ENCODE measurements at regions not wholly inside any gene's neighbourhood (a gene's known extent, or its start where the extent isn't known, plus 50 kb on each side); places are given as distances from the start of the nearest gene placed in this dataset.

GRCh38 chr21:14321042-14321441, 61.9 kb downstream of the HSPA13 start:
- TF ChIP-seq POLR2A (IDR thresholded peaks at IDR 0.05), result no peak
- no peak for TF ChIP-seq CTCF (IDR thresholded peaks at IDR 0.05)
- no peak for ATAC-seq

GRCh38 chr21:14319805-14320204, 63.1 kb downstream of the HSPA13 start:
- TF ChIP-seq CTCF (IDR thresholded peaks at IDR 0.05), result no peak
- TF ChIP-seq POLR2A (IDR thresholded peaks at IDR 0.05), result no peak
- 38 to 50% (median 48%) methylated on average over 1 of the region's 1 CpG for WGBS, 4 donors
- intact Hi-C loops (cut with DNase I), result no loop called here

More at GRCh38 chr21:14321042-14321441, 61.9 kb downstream of the HSPA13 start:
- no peaks in the 10 kb centered on the region for H3K4me1 ChIP-seq
- peaks cover 0 to 3% (median 0%) of the 10 kb centered on the region in 9 donors for H3K27me3 ChIP-seq
- WGBS, 4 donors, result 74 to 88% (median 83%) methylated on average over 5 of the region's 5 CpGs
- H3K9me3 ChIP-seq, result no peaks in the 10 kb centered on the region
- H3K36me3 ChIP-seq, result no peaks in the 10 kb centered on the region
- no peak overlapping the region for H3K27ac ChIP-seq
- no peak for DNase-seq
- intact Hi-C loops (cut with DNase I), result no loop called here
- H3K4me3 ChIP-seq, result no peak overlapping the region

GRCh38 chr21:14318578-14318977, 64.4 kb downstream of the HSPA13 start:
- Histone ChIP-seq H3K4me3 (no peak overlapping the region), H3K4me1 (no peaks in the 10 kb centered on the region), H3K36me3 (no peaks in the 10 kb centered on the region), H3K27ac (no peak overlapping the region), H3K9me3 (no peaks in the 10 kb centered on the region), H3K27me3 (peaks cover 0 to 9% (median 0%) of the 10 kb centered on the region in 9 donors)
- TF ChIP-seq CTCF (IDR thresholded peaks at IDR 0.05) (no peak), POLR2A (IDR thresholded peaks at IDR 0.05) (no peak)
- ATAC-seq (no peak), DNase-seq (no peak)
- intact Hi-C loops (cut with DNase I), result no loop called here
- 41 to 52% (median 44%) methylated on average over 2 of the region's 2 CpGs for WGBS, 4 donors

More at GRCh38 chr21:14319805-14320204, 63.1 kb downstream of the HSPA13 start:
- Histone ChIP-seq H3K4me1 (no peaks in the 10 kb centered on the region), H3K27ac (no peak overlapping the region), H3K36me3 (no peaks in the 10 kb centered on the region), H3K4me3 (no peak overlapping the region), H3K9me3 (no peaks in the 10 kb centered on the region), H3K27me3 (peaks cover 0 to 4% (median 0%) of the 10 kb centered on the region in 9 donors)
- DNase-seq (no peak), ATAC-seq (no peak)

- Histone ChIP-seq H3K36me3 (no peaks in the 10 kb centered on the region), H3K27ac (no peak overlapping the region), H3K4me1 (no peaks in the 10 kb centered on the region), H3K9me3 (no peaks in the 10 kb centered on the region), H3K4me3 (no peak overlapping the region), H3K27me3 (peaks cover 0 to 6% (median 0%) of the 10 kb centered on the region in 9 donors)
- DNase-seq (no peak), ATAC-seq (no peak)
- intact Hi-C loops (cut with DNase I), result no loop called here
- 75 to 80% (median 78%) methylated on average over 4 of the region's 4 CpGs for WGBS, 4 donors
- TF ChIP-seq CTCF (IDR thresholded peaks at IDR 0.05), result no peak
- TF ChIP-seq POLR2A (IDR thresholded peaks at IDR 0.05), result no peak
Observed at GRCh38 chr21:14317507-14317906, 65.4 kb downstream of the HSPA13 start.
